Activated naive CD8-positive, alpha-beta T cell treated with anti-CD3 and anti-CD28 coated beads, Interleukin-2, amount 50 U/mL, for 24 hours (primary cell): ENCODE measurements at regions not wholly inside any gene's neighbourhood (a gene's known extent, or its start where the extent isn't known, plus 50 kb on each side); places are given as distances from the start of the nearest gene placed in this dataset.

Experiments used
- ATAC-seq: fragments of 150-1000 bp; cut with Tn5 transposase; one replicate; pipeline ENCODE4 v1.10.0; 2021
- DNase-seq: peaks from one replicate; pipeline ENCODE4 v3.0.0; 2021
- H3K27ac Mint-ChIP-seq: one replicate; pipeline ENCODE4 v1.8.0; 2021; ENCODE audit warnings: mild to moderate bottlenecking, mixed read lengths
- H3K27me3 Mint-ChIP-seq: one replicate; pipeline ENCODE4 v1.8.0; 2021; ENCODE audit warnings: mixed read lengths
- H3K36me3 Mint-ChIP-seq: one replicate; pipeline ENCODE4 v1.8.0; 2021; ENCODE audit warnings: low read depth, mixed read lengths
- H3K4me1 Mint-ChIP-seq: one replicate; pipeline ENCODE4 v1.8.0; 2021; ENCODE audit warnings: mixed read lengths
- H3K4me3 Mint-ChIP-seq: one replicate; pipeline ENCODE4 v1.8.0; 2021; ENCODE audit warnings: mild to moderate bottlenecking, moderate library complexity, mixed read lengths
- H3K9me3 Mint-ChIP-seq: one replicate; pipeline ENCODE4 v1.8.0; 2021; ENCODE audit warnings: mixed read lengths

GRCh38 chr9:32260151-32260862, 124.1 kb upstream of the ACO1 start:
- no peak for ATAC-seq
- H3K27ac Mint-ChIP-seq, result no peak overlapping the region
- no peak for DNase-seq
- H3K36me3 Mint-ChIP-seq, result no peaks in the 10 kb centered on the region
- no peaks in the 10 kb centered on the region for H3K4me1 Mint-ChIP-seq
- peaks cover 2% of the 10 kb centered on the region for H3K27me3 Mint-ChIP-seq
- H3K4me3 Mint-ChIP-seq, result no peak overlapping the region
- H3K9me3 Mint-ChIP-seq, result no peaks in the 10 kb centered on the region

GRCh38 chr9:32264170-32264864, 120.1 kb upstream of the ACO1 start:
- no peak for DNase-seq
- no peak overlapping the region for H3K4me3 Mint-ChIP-seq
- no peaks in the 10 kb centered on the region for H3K4me1 Mint-ChIP-seq
- H3K27ac Mint-ChIP-seq, result no peak overlapping the region
- H3K9me3 Mint-ChIP-seq, result no peaks in the 10 kb centered on the region
- no peaks in the 10 kb centered on the region for H3K36me3 Mint-ChIP-seq
- peaks cover 6% of the 10 kb centered on the region for H3K27me3 Mint-ChIP-seq
- no peak for ATAC-seq

GRCh38 chr9:32265037-32265436, 119.4 kb upstream of the ACO1 start:
- ATAC-seq (no peak), DNase-seq (no peak)
- Mint-ChIP-seq H3K4me1 (no peaks in the 10 kb centered on the region), H3K4me3 (no peak overlapping the region), H3K9me3 (no peaks in the 10 kb centered on the region), H3K27me3 (peaks cover 6% of the 10 kb centered on the region), H3K36me3 (no peaks in the 10 kb centered on the region), H3K27ac (no peak overlapping the region)

- ATAC-seq, result no peak
Measured at GRCh38 chr9:32278991-32279390, 105.5 kb upstream of the ACO1 start.

GRCh38 chr9:32289756-32290155, 94.7 kb upstream of the ACO1 start:
- no peak for ATAC-seq
- no peaks in the 10 kb centered on the region for H3K4me1 Mint-ChIP-seq
- H3K27me3 Mint-ChIP-seq, result peaks cover 4% of the 10 kb centered on the region
- no peak overlapping the region for H3K27ac Mint-ChIP-seq
- H3K36me3 Mint-ChIP-seq, result no peaks in the 10 kb centered on the region
- DNase-seq, result no peak
- H3K4me3 Mint-ChIP-seq, result no peak overlapping the region
- no peaks in the 10 kb centered on the region for H3K9me3 Mint-ChIP-seq

More at GRCh38 chr9:32278991-32279390, 105.5 kb upstream of the ACO1 start:
- Mint-ChIP-seq H3K27me3 (peaks cover 2% of the 10 kb centered on the region), H3K36me3 (no peaks in the 10 kb centered on the region), H3K4me3 (no peak overlapping the region), H3K4me1 (no peaks in the 10 kb centered on the region), H3K27ac (no peak overlapping the region), H3K9me3 (no peaks in the 10 kb centered on the region)
- no peak for DNase-seq

GRCh38 chr9:32291370-32291769, 93.1 kb upstream of the ACO1 start:
- Mint-ChIP-seq H3K36me3 (no peaks in the 10 kb centered on the region), H3K27me3 (peaks cover 6% of the 10 kb centered on the region), H3K9me3 (no peaks in the 10 kb centered on the region), H3K4me1 (no peaks in the 10 kb centered on the region), H3K27ac (no peak overlapping the region), H3K4me3 (no peak overlapping the region)
- DNase-seq (no peak), ATAC-seq (no peak)

GRCh38 chr9:32292611-32293010, 91.8 kb upstream of the ACO1 start:
- Mint-ChIP-seq H3K27me3 (peaks cover 8% of the 10 kb centered on the region), H3K9me3 (no peaks in the 10 kb centered on the region), H3K4me3 (no peak overlapping the region), H3K4me1 (no peaks in the 10 kb centered on the region), H3K27ac (no peak overlapping the region), H3K36me3 (no peaks in the 10 kb centered on the region)
- DNase-seq, result no peak
- no peak for ATAC-seq

- peaks cover 12% of the 10 kb centered on the region for H3K27me3 Mint-ChIP-seq
- ATAC-seq (no peak), DNase-seq (no peak)
- H3K9me3 Mint-ChIP-seq, result no peaks in the 10 kb centered on the region
- no peak overlapping the region for H3K4me3 Mint-ChIP-seq
- no peaks in the 10 kb centered on the region for H3K4me1 Mint-ChIP-seq
- no peaks in the 10 kb centered on the region for H3K36me3 Mint-ChIP-seq
- H3K27ac Mint-ChIP-seq, result no peak overlapping the region
Measured at GRCh38 chr9:32293091-32293490, 91.4 kb upstream of the ACO1 start.

GRCh38 chr9:32294106-32294505, 90.3 kb upstream of the ACO1 start:
- H3K27me3 Mint-ChIP-seq, result peaks cover 15% of the 10 kb centered on the region
- H3K9me3 Mint-ChIP-seq, result peaks cover 4% of the 10 kb centered on the region
- no peaks in the 10 kb centered on the region for H3K4me1 Mint-ChIP-seq
- H3K36me3 Mint-ChIP-seq, result no peaks in the 10 kb centered on the region
- no peak for DNase-seq
- no peak overlapping the region for H3K27ac Mint-ChIP-seq
- no peak overlapping the region for H3K4me3 Mint-ChIP-seq
- no peak for ATAC-seq

GRCh38 chr9:32300373-32300772, 84.1 kb upstream of the ACO1 start:
- Mint-ChIP-seq H3K36me3 (no peaks in the 10 kb centered on the region), H3K27ac (no peak overlapping the region), H3K4me3 (no peak overlapping the region), H3K27me3 (peaks cover 16% of the 10 kb centered on the region), H3K4me1 (no peaks in the 10 kb centered on the region), H3K9me3 (peaks cover 4% of the 10 kb centered on the region)
- DNase-seq (no peak), ATAC-seq (no peak)

GRCh38 chr9:32304495-32304894, 79.9 kb upstream of the ACO1 start:
- H3K36me3 Mint-ChIP-seq, result no peaks in the 10 kb centered on the region

GRCh38 chr9:32306006-32306405, 78.4 kb upstream of the ACO1 start:
- H3K4me3 Mint-ChIP-seq, result no peak overlapping the region
- H3K27ac Mint-ChIP-seq, result no peak overlapping the region
- DNase-seq (no peak), ATAC-seq (no peak)
- H3K27me3 Mint-ChIP-seq, result peaks cover 7% of the 10 kb centered on the region
- H3K4me1 Mint-ChIP-seq, result no peaks in the 10 kb centered on the region
- no peaks in the 10 kb centered on the region for H3K36me3 Mint-ChIP-seq
- H3K9me3 Mint-ChIP-seq, result peaks cover 14% of the 10 kb centered on the region

More at GRCh38 chr9:32304495-32304894, 79.9 kb upstream of the ACO1 start:
- no peak for DNase-seq
- peaks cover 7% of the 10 kb centered on the region for H3K27me3 Mint-ChIP-seq
- no peaks in the 10 kb centered on the region for H3K4me1 Mint-ChIP-seq
- H3K27ac Mint-ChIP-seq, result no peak overlapping the region
- no peak overlapping the region for H3K4me3 Mint-ChIP-seq
- ATAC-seq, result no peak
- peaks cover 14% of the 10 kb centered on the region for H3K9me3 Mint-ChIP-seq

- Mint-ChIP-seq H3K36me3 (no peaks in the 10 kb centered on the region), H3K27ac (no peak overlapping the region), H3K4me3 (no peak overlapping the region), H3K9me3 (peaks cover 3% of the 10 kb centered on the region), H3K4me1 (no peaks in the 10 kb centered on the region), H3K27me3 (no peaks in the 10 kb centered on the region)
- ATAC-seq, result no peak
- DNase-seq, result no peak
Measured at GRCh38 chr9:32319312-32319929, 65.0 kb upstream of the ACO1 start.

- Mint-ChIP-seq H3K4me1 (no peaks in the 10 kb centered on the region), H3K27ac (no peak overlapping the region), H3K9me3 (no peaks in the 10 kb centered on the region), H3K27me3 (no peaks in the 10 kb centered on the region), H3K4me3 (no peak overlapping the region), H3K36me3 (no peaks in the 10 kb centered on the region)
- DNase-seq, result no peak
- no peak for ATAC-seq
Measured at GRCh38 chr9:32322622-32323021, 61.8 kb upstream of the ACO1 start.

GRCh38 chr9:32326146-32326545, 58.3 kb upstream of the ACO1 start:
- Mint-ChIP-seq H3K27me3 (no peaks in the 10 kb centered on the region), H3K36me3 (no peaks in the 10 kb centered on the region), H3K9me3 (no peaks in the 10 kb centered on the region), H3K4me1 (no peaks in the 10 kb centered on the region), H3K27ac (no peak overlapping the region), H3K4me3 (no peak overlapping the region)
- ATAC-seq (no peak), DNase-seq (no peak)
